Dedifferentiated amniotic fluid mesenchymal stem cell (primary cell): ENCODE measurements at regions not wholly inside any gene's neighbourhood (a gene's known extent, or its start where the extent isn't known, plus 50 kb on each side); places are given as distances from the start of the nearest gene placed in this dataset.
"Not testable (repeated sequence)": the region's sequence is repeated elsewhere in the genome, so short reads cannot be mapped to it uniquely, and the experiment has no call there.

Experiments used
- DNase-seq: peaks from one replicate; pipeline ENCODE4 v3.0.0-alpha.2; 2016; ENCODE audit errors: extremely low spot score

GRCh38 chr3:67957268-67957667 lies 302.9 kb upstream of the SUCLG2 start:
- DNase-seq: no peak

DNA sequence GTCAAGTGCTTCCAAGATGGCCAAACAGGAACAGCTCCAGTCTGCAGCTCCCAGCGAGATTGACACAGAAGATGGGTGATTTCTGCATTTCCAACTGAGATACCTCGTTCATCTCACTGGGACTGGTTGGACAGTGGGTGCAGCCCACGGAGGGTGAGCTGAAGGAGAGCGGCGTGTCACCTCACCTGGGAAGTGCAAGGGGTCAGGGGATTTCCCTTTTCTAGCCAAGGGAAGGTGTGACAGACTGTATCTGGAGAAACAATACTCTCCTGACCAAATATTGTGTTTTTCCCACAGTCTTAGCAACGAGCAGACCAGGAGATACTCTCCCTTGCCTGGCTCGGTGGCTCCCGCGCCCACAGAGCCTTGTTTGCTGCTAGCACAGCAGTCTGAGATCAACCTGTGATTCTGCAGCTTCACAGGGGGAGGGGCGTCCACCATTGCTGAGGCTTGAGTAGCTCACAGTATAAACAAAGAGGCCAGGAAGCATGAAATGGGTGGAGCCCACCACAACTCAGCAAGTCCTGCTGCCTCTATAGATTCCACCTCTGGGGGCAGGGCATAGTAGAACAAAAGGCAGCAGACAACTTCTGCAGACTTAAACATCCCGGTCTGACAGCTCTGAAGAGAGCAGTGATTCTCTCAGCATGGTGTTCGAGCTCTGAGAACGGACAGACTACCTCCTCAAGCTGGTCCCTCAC lies 293.5 kb upstream of the SUCLG2 start:
- DNase-seq: no peak

- peak; percentile 48 for DNase-seq
Observed at GRCh38 chr3:67946436-67946835, 292.0 kb upstream of the SUCLG2 start.

GRCh38 chr3:67943546-67943945 lies 289.1 kb upstream of the SUCLG2 start:
- DNase-seq: no peak

GRCh38 chr3:67941433-67942030 lies 287.1 kb upstream of the SUCLG2 start:
- DNase-seq: no peak

- DNase-seq: no peak
Observed at GRCh38 chr3:67940210-67940952, 286.0 kb upstream of the SUCLG2 start.

DNA sequence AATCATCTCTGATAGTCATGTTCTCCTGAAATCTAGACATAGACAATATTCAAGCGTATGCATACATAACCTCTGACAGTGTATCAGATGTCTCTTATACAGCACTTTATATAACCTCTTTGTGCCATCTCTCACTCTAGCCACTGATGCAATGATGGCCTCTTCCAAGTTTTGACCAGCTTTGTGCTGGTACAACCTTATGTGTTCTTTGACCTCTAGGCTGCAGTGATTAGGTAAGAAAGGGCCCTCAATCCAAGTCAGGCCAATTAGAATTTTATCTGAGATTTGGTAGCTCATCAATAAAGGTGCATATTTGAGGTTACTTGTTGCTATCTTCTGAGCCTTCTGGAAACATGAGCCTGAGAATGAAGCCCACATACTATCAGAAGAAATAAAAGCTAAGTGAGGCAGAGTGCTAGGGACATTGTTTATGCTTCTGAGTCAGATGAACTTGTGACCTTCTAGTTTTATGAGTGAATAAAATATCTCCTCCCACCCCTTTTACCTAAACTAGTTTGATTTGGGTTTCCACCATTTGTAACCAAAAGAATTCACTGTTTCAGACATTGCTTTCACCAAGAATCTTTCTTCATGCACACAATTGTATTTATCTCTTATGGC lies 283.2 kb upstream of the SUCLG2 start:
- no peak for DNase-seq

DNA sequence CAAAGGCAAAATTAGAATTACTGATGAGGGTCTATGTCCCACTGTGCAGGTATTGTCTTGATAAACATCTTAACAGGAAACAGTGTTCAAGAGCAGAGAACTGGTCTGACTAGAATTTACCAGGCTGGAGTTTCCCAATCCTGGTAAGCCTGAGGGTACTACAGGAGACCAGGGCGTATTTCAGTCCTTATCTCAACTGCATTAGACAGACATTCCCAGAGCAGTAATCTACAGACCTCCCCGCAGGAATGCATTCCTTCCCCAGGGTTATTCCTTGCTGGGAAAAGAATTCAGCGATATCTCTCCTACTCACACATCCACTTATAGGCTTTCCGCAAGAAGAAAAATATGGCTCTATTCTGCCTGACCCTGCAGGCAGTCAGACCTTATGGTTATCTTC lies 276.0 kb upstream of the SUCLG2 start:
- not testable (repeated sequence) for DNase-seq

- DNase-seq: no peak
Observed at GRCh38 chr3:67923796-67924195, 269.4 kb upstream of the SUCLG2 start.

GRCh38 chr3:67920969-67921368 lies 266.6 kb upstream of the SUCLG2 start:
- no peak for DNase-seq

- DNase-seq: no peak
Observed at GRCh38 chr3:67920311-67920710, 265.9 kb upstream of the SUCLG2 start.

DNA sequence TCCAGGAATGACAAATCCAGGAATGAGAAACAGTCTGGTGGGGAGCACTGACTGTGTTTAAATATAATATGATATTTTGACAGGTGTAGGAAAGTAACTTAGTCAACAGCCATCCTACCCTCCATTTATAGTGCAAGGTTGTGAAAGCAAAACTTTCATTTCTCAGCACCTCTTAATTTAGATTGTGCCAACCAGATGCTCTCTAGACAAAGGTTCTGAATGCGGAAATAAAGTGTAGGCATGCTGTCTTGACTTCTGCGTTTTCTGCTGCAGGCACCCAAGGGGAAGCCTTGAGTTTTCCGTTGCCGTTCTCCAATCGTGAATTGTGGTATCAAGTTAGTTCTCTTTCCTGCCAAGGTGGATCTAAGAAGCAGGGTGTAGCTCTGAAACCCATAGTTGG lies 261.9 kb upstream of the SUCLG2 start:
- no peak for DNase-seq

- no peak for DNase-seq
Observed at GRCh38 chr3:67907735-67908134, 253.3 kb upstream of the SUCLG2 start.

DNA sequence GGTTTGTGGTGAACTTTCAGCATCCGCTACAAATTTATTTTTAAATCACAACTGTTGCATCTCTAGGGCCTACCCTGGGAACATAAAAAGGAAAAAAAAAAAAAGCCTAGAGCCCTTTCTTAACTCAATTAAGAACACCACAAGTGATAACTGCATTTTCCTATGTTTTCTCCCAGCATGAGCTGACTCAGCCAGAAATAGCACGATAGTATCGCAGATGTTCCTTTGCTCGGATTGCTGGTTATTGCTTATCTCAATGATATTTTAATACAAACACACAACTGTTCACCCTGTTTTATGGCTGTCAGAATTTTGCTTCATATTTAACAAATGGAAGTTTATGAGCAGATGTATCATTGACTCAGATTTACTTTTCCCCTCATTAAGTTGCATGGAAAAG lies 251.8 kb upstream of the SUCLG2 start:
- no peak for DNase-seq

DNA sequence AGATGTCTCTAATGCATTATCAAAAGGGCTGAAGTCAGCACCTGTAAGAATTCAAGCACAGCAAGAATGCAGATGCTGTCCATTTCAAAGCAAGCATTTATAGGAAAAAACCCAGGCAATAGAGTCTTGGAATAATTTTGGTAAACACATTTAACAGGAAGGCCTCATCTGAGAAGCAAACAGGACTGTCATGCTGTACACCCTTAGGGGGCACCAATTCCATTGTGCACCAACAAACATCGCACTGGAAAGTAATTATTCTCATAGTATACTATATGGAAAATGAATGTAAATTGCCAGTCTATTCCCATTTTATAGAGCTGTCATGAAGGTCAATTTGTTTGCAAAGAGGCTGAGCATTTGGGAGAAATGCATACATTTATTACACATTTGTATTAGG lies 247.3 kb upstream of the SUCLG2 start:
- DNase-seq: no peak

- DNase-seq: no peak
Observed at GRCh38 chr3:67898916-67899315, 244.5 kb upstream of the SUCLG2 start.

GRCh38 chr3:67897351-67898336 lies 243.2 kb upstream of the SUCLG2 start:
- no peak for DNase-seq

GRCh38 chr3:67896130-67896529 lies 241.7 kb upstream of the SUCLG2 start:
- no peak for DNase-seq

DNA sequence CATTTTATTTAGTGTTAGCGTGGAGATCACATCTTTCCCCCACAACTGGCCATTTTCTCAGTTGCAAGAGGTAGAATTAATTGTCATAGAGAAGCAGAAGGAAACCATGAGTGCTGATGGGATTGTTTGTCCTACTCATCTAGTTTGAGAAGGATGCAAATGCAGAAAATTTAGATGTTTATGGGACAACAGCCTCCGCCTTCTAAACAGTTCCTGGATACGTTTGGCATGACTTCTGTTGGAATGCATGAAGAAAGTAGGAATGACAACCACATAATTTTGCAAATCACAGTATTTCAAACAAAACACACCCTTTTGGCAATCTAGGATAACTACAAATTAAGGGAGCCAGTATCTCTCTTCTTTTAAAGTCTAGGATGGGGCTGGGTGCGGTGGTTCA lies 240.1 kb upstream of the SUCLG2 start:
- no peak for DNase-seq

DNA sequence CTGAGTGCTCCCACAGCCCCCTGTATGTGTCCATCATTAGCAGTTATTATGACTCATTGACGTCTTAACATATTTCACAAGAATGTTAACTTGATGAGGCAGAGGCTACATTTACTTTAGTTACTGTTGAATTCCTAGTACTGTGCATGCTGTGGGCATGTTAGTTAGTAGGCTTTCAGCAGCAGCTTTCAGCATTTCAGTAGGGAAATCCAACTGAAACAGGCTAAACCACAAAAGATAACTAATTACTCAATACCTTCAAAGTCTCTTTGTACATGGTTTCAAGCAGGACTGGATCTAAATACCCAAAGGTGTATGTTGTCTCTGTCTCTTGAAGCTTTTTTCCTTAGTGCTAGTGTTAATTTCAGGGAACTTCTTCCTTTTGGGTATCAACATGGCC lies 229.9 kb upstream of the SUCLG2 start:
- no peak for DNase-seq

DNA sequence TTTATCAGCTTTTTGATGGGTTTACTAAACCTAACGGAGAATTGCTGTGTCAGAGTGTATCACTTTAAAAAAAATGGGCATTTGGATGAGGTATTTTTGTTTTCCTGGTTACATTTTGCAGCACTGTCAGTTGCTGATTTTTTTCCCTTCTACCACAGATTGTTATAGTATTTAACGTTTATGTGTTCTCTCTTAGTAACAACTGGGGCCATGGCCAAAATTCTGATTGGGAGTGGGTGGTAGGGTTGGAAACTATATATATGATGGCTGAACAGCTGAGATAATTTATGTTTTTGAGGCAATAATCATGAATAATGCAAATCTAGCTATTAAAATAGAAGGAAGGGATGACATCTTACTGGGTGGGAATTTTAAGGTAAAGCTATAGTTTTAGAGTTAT lies 229.4 kb upstream of the SUCLG2 start:
- DNase-seq: no peak
